GM12874 (cell line): ENCODE measurements at regions not wholly inside any gene's neighbourhood (a gene's known extent, or its start where the extent isn't known, plus 50 kb on each side); places are given as distances from the start of the nearest gene placed in this dataset.

Experiments used
- CTCF ChIP-seq: IDR thresholded peaks from 2 replicates; pipeline ENCODE4 v1.5.1; 2011; ENCODE audit warnings: low read depth, mild to moderate bottlenecking, control low read depth, low read length, moderate library complexity; ENCODE audit not compliant: insufficient read depth

- no peak for TF ChIP-seq CTCF
Measured at GRCh38 chr6:26179675-26180074, 92.4 kb downstream of the HFE start.

DNA sequence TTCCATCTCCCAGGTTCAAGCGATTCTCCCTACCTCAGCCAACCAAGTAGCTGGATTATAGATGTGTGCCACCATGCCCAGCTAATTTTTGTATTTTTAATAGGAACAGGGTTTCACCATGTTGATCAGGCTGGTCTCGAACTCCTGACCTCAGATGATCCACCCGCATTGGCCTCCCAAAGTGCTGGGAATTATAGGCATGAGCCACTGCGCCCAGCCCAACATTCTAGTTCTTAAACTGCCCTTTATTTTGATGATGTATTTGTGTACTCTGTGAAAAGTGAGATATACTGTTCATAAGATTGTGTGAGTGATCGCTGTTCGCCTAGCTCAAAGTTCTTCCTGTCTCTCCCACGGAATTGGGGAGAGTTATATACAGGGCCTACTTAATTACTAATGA is 93.1 kb downstream of the HFE start:
- no peak for TF ChIP-seq CTCF

- TF ChIP-seq CTCF: no peak
Measured at GRCh38 chr6:26183237-26183580, 96.0 kb downstream of the HFE start.

DNA sequence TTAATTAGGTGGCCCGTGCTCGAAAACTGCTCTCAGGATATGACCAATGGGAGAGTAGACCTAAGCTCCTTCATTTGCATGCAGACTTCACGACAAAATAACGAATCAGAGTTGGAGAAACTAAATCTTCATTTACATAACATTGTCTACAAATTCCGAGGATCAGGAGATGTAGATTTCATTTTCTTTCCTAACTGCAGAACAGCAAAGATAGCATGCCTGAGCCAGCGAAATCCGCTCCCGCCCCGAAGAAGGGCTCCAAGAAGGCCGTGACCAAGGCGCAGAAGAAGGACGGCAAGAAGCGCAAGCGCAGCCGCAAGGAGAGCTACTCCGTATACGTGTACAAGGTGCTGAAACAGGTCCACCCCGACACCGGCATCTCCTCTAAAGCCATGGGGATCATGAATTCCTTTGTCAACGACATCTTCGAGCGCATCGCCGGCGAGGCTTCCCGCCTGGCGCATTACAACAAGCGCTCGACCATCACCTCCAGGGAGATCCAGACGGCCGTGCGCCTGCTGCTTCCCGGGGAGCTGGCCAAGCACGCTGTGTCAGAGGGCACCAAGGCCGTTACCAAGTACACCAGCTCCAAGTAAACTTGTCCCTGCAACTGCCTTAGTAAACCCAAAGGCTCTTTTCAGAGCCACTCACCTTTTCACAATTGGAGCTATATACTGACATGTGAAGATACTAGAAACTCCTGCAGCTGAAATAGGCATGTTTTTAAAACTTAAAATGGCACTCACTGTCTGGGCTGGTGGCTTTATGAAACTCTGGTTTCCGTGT is 96.5 kb downstream of the HFE start:
- no peak for TF ChIP-seq CTCF

- TF ChIP-seq CTCF: no peak
Measured at GRCh38 chr6:26184367-26184891, 97.2 kb downstream of the HFE start.

DNA sequence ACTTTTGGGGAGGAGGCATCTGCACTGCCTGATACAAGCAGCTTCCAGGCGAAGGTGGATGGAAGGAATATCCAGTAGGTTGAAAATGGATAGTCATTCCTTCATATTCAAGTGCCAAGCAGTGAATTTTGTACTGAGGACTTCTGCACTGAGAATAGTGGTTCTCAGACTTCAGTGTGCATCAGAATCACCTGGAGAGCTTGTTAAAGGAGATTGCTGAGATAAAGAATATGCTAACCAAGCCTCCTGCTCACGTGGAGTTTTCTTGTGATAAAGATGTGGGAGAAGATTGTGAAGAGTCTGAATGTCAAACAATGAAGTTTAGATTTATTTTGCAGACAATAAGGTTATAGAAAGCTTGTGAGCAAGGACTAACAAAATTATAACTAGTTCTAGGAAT is 97.8 kb downstream of the HFE start:
- TF ChIP-seq CTCF: no peak

GRCh38 chr6:26185802-26186201 is 98.6 kb downstream of the HFE start:
- no peak for TF ChIP-seq CTCF
